Erythroblast (primary cell): ENCODE measurements at regions not wholly inside any gene's neighbourhood (a gene's known extent, or its start where the extent isn't known, plus 50 kb on each side); places are given as distances from the start of the nearest gene placed in this dataset.
"Not testable (repeated sequence)": the region's sequence is repeated elsewhere in the genome, so short reads cannot be mapped to it uniquely, and the experiment has no call there.

Experiments
- DNase-seq, 2 experiments: peaks; one replicate each; lab custom pipeline; 2025; lab: John Stamatoyannopoulos, UW
- GATA1 ChIP-seq: IDR thresholded peaks from 2 replicates; pipeline ENCODE4 v1.6.1; 2011; ENCODE audit warnings: low read depth, mild to moderate bottlenecking, control low read depth, low read length, moderate library complexity
- POLR2A ChIP-seq: IDR thresholded peaks from 2 replicates; pipeline ENCODE4 v1.6.1; 2011; ENCODE audit warnings: mild to moderate bottlenecking, low read length

DNA sequence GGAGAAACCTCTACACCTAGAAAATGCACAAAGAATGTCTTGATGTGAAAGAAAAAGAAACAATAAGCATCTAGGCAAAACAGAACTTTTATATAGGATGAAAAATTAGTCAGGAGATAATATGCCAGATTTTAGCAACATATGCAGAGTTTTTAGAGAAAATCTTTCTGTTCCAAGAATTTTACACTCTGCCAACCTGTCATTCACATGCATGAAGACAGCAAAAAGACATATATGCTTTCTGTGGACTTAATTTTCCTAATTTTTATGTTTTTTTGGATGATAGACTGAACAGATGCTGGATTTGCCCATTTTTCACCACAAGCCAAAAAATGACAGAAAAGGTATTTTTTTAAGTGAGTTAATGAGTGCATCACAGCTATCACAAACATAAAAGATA is 637.3 kb downstream of the TRIB2 start:
- TF ChIP-seq POLR2A (no peak), GATA1 (no peak)
- no peak for DNase-seq

DNA sequence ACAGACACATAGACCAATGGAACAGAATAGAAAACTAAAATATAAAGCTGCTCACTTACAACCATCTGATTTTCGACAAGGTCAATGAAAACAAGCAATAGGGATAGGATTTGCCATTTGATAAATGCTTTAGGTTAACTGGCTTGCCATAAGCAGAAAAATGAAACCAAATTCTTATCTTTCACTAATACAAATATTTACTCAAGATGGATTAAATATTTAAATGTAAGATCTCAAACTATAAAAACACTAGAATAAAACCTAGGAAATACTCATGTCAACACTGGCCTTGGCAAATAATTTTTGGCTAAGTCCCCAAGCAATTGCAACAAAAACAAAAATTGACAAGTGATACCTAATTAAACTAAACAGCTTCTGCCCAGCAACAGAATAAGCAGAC is 665.2 kb downstream of the TRIB2 start:
- DNase-seq = not testable (repeated sequence)

DNA sequence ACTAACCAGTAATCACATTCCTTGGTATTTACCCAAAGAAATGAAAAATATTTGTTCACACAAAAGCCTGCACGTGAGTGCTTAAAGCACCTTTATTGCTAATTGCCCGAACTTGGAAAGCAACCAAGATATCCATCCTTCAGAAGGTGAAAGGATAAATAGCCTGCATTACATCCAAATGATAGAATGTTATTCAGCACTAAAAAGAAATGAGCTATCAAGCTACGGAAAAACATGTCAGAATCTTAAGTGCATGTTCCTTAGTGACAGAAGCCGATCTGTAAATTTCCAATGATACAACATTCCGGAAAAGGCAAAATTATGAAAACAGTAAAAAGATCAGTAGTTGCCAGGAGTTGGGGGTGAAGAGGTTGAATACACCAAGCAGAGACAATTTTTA is 672.4 kb downstream of the TRIB2 start:
- not testable (repeated sequence) for DNase-seq

DNA sequence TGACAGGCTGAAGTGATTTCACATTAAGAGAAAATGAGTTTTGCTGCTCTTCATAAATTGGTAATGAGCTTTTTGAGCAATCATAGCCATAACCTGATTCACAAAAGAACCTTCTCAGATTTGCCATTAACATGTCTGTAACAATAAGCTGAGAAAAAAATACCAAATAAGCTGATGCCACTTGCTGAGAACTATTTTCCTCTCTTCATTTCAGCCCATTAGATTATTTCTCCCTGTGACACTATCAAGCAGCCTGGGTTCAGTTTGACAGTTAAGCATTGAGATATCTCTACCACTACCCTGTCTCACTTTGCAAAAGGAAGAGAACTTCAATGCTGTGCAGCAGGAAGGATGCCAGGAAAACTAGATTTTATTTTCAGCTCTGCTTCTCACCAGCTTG is 673.9 kb downstream of the TRIB2 start:
- DNase-seq = no peak
- TF ChIP-seq POLR2A = no peak
- no peak for TF ChIP-seq GATA1

DNA sequence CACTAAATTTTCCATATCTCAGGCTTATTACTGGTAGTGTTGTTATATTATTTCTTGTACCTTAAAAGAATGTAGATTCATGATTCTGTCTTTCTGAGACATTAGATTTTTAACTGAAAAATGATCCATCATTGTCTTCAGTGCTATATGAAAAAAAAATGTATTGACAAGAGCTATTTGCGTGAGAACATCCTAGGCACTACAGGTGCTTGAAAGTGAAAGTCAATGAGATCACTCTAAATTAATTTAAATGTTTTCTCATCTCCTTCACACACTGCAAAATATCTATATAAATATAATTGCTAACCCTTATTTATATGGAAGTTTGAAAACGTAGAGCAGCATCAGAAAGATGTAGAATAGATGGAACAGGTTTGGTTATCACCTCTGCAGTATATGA is 684.6 kb downstream of the TRIB2 start:
- TF ChIP-seq POLR2A (no peak), GATA1 (no peak)
- DNase-seq = no peak

DNA sequence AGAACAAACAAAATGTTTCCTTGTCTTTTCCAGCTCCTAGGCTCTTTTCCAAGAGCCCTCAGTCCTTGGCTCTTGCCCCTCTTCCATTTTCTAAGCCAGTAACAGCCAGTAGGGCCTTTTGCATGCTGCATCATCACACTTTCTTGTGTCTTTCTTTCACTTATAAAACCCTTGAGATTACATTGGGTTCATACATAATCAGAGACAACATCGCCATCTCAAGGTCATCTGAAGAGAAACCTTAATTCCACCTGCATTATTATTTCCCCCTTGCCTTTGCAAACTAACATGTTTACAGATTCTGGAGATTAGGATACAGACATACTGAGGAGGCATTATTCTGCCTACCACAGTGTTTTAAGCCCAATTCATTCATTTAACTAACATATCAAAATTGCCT is 697.3 kb downstream of the TRIB2 start:
- no peak for TF ChIP-seq POLR2A
- no peak for TF ChIP-seq GATA1
- no peak for DNase-seq

DNA sequence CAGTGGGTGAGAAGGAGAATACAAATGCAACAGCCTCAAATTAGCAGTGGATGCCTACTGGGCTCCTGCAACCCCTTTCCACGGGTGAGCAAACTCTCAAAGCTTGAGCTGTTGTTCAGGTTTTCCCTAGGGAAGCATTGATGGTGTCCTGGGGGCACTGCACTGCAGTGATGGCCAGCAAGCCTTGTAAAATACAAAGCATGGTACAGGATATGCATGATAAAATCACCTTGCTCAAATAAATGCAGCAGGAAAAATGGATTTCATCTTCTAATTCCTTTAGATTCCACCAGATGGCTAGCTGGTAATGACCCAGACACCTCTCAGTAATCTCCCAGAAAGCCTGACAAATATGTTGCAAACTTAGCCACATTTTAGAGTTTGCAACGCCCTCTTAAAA is 698.2 kb downstream of the TRIB2 start:
- DNase-seq = no peak
- TF ChIP-seq GATA1 (no peak), POLR2A (no peak)

DNA sequence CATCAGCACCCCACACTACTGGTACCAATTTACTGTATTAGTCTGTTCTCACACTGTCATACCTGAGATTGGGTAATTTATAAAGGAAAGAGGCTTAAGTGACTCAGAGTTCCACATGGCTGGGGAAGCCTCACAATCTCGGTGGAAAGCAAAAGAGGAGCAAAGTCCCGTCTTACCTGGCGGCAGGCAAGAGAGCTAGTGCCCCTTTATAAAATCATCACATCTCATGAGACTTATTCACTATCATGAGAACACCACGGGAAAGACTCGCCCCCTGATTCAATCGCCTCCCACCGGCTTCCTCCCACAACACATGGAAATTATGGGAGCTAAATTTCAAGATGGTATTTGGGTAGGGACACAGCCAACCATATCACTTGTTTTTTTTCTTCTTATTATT is 717.2 kb downstream of the TRIB2 start:
- DNase-seq = no peak
- TF ChIP-seq GATA1 = no peak
- no peak for TF ChIP-seq POLR2A

DNA sequence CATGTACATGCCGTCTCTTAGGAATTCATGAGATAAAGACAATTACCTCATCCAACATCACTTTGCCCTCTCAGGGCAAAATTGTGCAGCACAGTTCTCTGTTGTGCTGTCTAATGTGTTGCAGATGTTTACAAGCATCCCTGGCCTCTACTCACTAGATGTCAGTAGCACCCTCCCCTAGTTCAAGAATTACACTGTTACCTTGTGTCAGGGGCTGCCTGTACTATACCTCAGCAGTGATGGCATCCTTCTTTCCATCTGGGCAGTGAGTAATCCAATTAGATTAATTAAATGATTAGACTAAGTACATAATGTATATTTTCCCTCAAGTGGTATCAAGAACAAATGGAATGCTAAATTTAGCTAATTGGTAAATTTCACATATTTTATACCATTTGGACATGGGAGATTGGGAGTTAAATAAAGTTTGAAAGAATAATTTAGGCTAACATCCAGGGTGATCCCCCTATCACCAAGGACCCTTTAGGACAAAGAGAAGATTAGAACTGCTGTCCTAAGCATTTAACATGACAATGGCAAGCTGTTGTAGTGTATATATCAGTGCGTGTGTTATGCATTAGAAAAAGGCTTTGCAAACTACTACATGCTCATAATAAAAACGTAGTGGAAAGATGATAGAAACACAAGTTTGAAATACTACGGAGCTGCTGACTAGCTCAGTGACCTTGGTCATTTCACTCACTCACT is 727.0 kb downstream of the TRIB2 start:
- DNase-seq = not testable (repeated sequence)

DNA sequence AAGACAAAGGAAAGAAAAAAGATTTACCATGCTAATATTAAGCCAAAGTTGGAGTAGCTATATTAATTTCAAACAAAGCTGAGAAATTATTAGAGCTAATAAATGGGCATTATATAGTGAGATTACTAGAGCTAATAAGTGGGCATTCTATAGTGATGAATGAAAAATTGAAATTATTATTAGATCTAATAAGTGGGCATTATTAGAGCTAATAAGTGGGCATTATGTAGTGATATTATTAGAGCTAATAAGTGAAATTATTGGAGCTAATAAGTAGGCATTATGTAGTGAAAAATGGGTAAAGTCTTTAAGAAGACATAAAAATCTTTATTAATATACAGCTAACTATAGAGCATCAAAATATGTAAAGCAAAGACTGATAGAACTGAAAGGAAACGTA is 745.7 kb downstream of the TRIB2 start:
- no peak for DNase-seq
- TF ChIP-seq GATA1 (no peak), POLR2A (no peak)

DNA sequence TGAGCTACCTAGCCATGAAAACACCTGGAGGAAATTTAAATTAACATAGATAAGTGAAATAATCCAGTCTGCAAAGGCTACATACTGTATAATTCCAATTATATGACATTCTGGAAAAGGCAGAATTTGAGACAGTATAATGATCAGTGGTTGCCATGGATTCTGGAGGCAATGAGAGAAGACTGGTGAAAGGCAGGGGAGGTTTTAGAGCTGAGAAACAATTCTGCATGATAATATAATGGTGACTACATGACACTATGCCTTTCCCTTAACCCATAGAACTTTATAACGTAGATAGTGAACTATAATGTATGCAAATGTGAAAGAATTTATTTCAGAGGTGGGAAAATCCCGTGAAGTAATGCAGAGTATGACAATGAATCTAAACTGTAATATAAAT is 749.3 kb downstream of the TRIB2 start:
- DNase-seq = no peak
- no peak for TF ChIP-seq POLR2A
- no peak for TF ChIP-seq GATA1

DNA sequence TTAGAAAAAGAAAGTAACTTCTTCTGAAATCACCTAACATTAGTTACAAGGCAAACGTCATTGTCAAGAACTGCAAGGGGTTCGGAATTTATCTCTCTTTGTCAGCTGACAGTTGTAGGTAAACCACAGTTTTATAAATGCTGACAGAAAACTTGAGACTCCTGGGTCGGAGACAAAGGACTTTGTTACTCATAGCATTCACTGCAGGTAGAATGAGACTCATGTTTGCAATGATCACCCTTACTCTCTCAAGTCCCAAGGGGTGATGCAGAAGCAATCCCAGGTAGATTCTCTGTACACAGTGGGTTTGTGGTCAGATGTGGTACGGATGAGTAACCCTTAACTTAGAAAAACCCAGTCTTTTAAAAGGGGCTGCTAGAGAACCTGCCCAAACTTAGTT is 757.8 kb downstream of the TRIB2 start:
- no peak for DNase-seq
- TF ChIP-seq POLR2A (no peak), GATA1 (no peak)

DNA sequence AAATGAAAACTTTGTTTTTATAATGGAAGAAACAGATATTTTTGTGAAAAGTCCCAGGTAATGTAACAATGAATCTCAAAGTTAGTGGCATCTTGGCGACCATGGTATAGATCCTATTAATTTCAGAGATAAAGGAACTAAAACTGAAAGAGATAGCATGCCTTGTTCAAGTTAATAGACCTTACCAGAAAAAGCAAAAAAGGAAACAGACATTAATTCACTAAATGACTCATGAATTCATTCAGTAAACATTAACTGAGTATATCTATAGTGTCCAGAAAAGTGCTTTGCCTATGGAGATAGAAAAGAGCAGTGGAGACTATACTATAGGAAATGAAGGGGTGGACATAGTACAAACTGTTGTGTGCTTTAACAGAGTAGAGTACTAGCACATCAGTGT is 763.3 kb downstream of the TRIB2 start:
- no peak for DNase-seq
- TF ChIP-seq GATA1 = no peak
- no peak for TF ChIP-seq POLR2A

DNA sequence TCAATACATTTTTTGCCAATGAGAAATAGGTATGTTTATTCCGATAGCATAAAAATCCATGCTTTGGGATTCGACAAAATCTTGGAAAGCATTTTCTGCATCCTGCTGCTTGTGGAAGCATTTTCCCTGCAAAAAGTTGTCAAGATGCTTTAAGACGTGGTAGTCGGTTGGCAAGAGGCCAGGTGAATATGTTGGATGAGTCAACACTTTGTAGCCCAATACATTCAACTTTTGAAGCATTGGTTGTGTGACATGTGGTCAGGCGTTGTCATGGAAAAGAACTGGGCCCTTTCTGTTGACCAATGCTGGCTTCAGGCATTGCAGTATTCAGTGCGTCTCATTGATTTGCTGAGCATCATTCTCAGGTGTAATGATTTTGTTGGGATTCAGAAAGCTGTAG is 764.5 kb downstream of the TRIB2 start:
- no peak for DNase-seq
- TF ChIP-seq POLR2A (no peak), GATA1 (no peak)

DNA sequence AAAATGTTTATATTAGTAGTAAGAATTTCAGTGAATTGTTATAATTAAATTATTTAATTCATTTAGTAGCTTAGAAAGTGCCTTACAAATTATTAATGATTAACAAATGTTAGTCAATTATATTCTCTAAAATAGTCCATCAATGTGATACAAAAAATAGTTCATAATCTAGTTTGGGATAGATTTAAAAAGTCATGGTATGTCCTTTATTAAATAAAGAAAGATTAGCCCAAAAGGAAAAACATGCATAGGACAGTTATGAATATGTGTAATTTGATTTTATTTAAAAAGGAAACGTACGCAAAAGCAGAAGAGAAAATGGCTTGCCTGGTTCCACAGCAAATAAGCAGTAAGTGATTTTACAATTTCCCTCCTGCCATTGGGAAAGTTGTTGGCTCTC is 768.5 kb downstream of the TRIB2 start:
- TF ChIP-seq POLR2A (no peak), GATA1 (no peak)
- no peak for DNase-seq

DNA sequence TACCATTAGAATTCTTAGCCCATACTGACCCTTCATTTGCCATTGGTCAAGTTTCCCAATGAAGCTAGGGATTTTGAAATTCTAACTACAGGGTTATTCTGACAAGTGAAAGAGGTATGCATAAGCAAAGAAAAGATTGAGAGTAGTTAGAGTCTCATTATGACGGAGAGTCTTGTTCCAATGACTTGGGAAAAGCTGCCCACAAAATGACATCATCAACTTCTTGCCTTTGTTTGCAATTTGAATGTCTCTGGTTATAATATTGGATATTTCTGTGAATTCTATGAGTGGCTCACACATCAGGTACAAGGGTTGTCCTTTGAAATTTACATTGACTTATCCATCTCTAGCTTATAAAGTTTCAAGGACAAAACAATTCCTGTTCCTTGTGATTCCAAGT is 772.2 kb downstream of the TRIB2 start:
- TF ChIP-seq POLR2A (no peak), GATA1 (no peak)

More for the DNA sequence above, 772.2 kb downstream of the TRIB2 start:
- DNase-seq = no peak
